Uterus (tissue), 2 donors: ENCODE measurements at regions not wholly inside any gene's neighbourhood (a gene's known extent, or its start where the extent isn't known, plus 50 kb on each side); places are given as distances from the start of the nearest gene placed in this dataset.

ENCODE experiments used
- CTCF ChIP-seq, 4 experiments: fragments of 200-600 bp in 2 of 4; fragments of 450-650 bp in 2 of 4; sonication (generic) in 2 of 4; IDR thresholded peaks; one replicate each; pipeline ENCODE4 v1.5.1; 2016 to 2019; ENCODE audit warnings: antibody characterized with exemption in 4 of 4, mild to moderate bottlenecking in 2 of 4, moderate library complexity in 1 of 4
- POLR2A ChIP-seq, 2 donors: fragments of 450-650 bp; IDR thresholded peaks; one replicate each; pipeline ENCODE4 v1.6.1; 2016; ENCODE audit warnings: antibody characterized with exemption in 2 of 2, mild to moderate bottlenecking in 1 of 2, moderate library complexity in 1 of 2

GRCh38 chr13:50090211-50090610 lies 75.0 kb downstream of the KCNRG start:
- no peak for TF ChIP-seq CTCF (IDR thresholded peaks at IDR 0.05)
- TF ChIP-seq POLR2A (IDR thresholded peaks at IDR 0.05) = no peak
